BJ (cell line): ENCODE measurements at regions not wholly inside any gene's neighbourhood (a gene's known extent, or its start where the extent isn't known, plus 50 kb on each side); places are given as distances from the start of the nearest gene placed in this dataset.

ENCODE experiments used
- CTCF ChIA-PET: fragments of 350-600 bp; formaldehyde crosslinking; extraction: SDS; loops from one replicate; lab custom pipeline; 2021; ENCODE audit warnings: antibody characterized with exemption, inconsistent platforms; lab: Yijun Ruan, JAX
- POLR2A ChIA-PET: fragments of 300-600 bp; sonication (Branson Sonifier 250); formaldehyde crosslinking; extraction: SDS; loops from one replicate; lab custom pipeline; 2021; ENCODE audit warnings: antibody characterized with exemption; lab: Charles Lee
- DNase-seq: peaks from one replicate; pipeline ENCODE4 v3.0.0-alpha.2; 2011; ENCODE audit warnings: low read depth
- H3K27me3 ChIP-seq: 2 replicates; pipeline ENCODE4 v1.6.0; 2011; ENCODE audit warnings: low read length; ENCODE audit not compliant: control insufficient read depth, insufficient read depth
- H3K36me3 ChIP-seq: 2 replicates; pipeline ENCODE4 v1.5.1; 2011; ENCODE audit warnings: low read length; ENCODE audit not compliant: control insufficient read depth, insufficient read depth
- H3K4me3 ChIP-seq: 2 replicates; pipeline ENCODE4 v1.5.1; 2011; ENCODE audit warnings: low read depth, mild to moderate bottlenecking, control low read depth, low read length
- TF ChIP-seq, protein P1 (sequence below): IDR thresholded peaks from 2 replicates; pipeline ENCODE4 v1.5.1; 2011; ENCODE audit warnings: low read depth, mild to moderate bottlenecking, control low read depth, inconsistent platforms, low read length, moderate library complexity; ENCODE audit not compliant: insufficient read depth

DNA sequence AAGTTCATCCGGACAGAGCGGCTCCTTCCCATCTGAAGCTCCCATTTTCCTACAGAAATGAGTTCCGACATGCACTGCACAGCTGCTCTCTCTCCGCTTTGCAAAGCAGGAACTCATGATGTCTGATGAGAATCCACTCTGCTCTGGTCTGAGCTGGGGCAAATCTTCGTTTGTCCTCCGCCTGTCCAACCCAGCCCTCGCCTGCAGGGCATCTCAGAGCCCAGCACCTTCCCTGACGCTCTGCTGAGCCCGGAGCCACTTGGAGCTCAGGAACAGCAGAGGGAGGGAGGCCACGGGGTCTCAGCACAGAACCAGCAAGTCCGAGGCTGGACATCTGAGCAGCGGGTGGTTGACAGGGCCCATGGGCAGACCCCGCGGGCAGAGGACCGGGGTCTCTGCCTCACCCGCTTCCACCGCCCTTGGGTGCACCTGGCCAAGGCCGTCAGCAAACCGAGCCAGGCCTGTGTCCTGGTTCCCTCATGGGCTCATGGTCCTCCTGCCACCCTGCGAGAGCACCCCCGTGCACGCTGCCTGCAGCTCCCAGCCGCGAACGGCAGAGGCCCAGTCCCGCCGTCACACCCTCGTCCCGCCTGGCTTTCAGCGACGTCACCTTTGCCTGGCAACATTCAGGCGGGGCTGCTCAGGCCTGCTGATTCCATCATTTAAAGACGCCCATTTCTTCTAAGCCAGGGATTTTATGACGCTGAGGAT is 78.5 kb upstream of the BHLHE23 start:
- POLR2A ChIA-PET: no interaction called here
- TF ChIP-seq, protein P1, sequence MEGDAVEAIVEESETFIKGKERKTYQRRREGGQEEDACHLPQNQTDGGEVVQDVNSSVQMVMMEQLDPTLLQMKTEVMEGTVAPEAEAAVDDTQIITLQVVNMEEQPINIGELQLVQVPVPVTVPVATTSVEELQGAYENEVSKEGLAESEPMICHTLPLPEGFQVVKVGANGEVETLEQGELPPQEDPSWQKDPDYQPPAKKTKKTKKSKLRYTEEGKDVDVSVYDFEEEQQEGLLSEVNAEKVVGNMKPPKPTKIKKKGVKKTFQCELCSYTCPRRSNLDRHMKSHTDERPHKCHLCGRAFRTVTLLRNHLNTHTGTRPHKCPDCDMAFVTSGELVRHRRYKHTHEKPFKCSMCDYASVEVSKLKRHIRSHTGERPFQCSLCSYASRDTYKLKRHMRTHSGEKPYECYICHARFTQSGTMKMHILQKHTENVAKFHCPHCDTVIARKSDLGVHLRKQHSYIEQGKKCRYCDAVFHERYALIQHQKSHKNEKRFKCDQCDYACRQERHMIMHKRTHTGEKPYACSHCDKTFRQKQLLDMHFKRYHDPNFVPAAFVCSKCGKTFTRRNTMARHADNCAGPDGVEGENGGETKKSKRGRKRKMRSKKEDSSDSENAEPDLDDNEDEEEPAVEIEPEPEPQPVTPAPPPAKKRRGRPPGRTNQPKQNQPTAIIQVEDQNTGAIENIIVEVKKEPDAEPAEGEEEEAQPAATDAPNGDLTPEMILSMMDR: no peak
- Histone ChIP-seq H3K36me3 (no peaks in the 10 kb centered on the region), H3K27me3 (no peaks in the 10 kb centered on the region), H3K4me3 (no peak overlapping the region)
- CTCF ChIA-PET: interaction anchor here (1.0 to 1.7 kb wide), 2 partner anchors 14 to 98 kb away, joined by 3 read pairs; no protein-coding TSS in a partner anchor
- no peak for DNase-seq

DNA sequence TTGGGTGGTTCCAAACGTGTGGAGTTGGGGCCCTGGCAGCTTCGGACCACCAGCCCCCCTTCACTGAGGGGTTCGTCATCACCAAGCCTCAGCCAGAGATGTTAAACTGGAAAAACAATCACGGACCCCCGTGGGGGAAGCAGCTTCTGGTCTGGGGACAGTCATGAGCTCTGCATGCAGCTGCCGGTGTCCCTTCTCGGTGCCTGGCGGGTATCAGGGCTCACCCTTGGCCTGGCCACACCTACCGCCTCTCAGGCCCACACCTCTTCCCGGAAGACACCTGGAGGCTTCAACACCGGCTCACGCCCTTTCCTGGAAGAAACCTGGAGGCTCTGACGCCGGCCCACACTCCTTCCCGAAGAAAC is 77.8 kb upstream of the BHLHE23 start:
- DNase-seq: no peak
- ChIA-PET POLR2A (no interaction called here), CTCF (interaction anchor here (1.0 to 1.7 kb wide), 2 partner anchors 13 to 99 kb away, joined by 3 read pairs; no protein-coding TSS in a partner anchor)
- Histone ChIP-seq H3K4me3 (no peak overlapping the region), H3K36me3 (no peaks in the 10 kb centered on the region), H3K27me3 (no peaks in the 10 kb centered on the region)
- TF ChIP-seq, protein P1: no peak

GRCh38 chr20:63083831-63084562 is 77.2 kb upstream of the BHLHE23 start:
- POLR2A ChIA-PET: no interaction called here
- TF ChIP-seq, protein P1: no peak
- Histone ChIP-seq H3K27me3 (no peaks in the 10 kb centered on the region), H3K4me3 (no peak overlapping the region), H3K36me3 (no peaks in the 10 kb centered on the region)
- DNase-seq: no peak
- CTCF ChIA-PET: interaction anchor here (1.7 kb wide), 1 partner anchor 13 kb away, joined by 3 read pairs; no protein-coding TSS in a partner anchor

DNA sequence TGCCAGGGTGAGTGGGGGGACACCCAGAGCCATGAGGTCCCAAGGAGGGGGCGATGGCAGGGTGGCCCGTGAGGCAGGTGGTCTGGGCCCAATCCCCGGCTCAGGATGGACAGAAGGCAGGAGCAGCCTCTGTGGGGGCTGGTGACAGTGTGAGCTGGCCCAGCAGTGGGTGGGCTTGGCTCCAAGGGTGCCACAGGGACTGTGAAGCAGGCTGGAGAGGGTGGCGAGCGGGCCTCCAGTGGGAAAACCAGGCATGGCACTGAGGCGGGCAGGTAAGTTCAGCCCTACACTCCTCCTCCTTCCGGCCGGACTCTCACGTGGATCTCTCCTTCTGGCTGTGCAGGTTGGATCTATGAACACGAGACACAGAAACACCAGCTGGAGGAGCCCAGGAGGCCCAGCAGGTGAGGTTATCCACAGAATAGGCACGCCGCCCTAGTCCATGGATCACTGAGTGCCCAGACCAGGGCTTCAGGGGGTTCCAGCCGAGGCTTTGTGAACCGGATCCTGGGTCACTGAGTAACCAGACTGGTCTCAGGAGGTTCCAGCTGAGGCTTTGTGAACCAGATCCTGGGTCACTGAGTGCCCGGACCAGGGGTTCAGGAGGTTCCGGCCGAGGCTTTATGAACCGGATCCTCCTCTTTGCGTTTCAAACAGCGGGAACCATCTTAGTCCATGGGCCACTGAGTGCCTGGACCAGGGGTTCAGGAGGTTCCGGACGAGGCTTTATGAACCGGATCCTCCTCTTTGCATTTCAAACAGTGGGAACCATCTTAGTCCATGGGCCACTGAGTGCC is 76.4 kb upstream of the BHLHE23 start:
- no peak for DNase-seq
- Histone ChIP-seq H3K4me3 (no peak overlapping the region), H3K36me3 (no peaks in the 10 kb centered on the region), H3K27me3 (no peaks in the 10 kb centered on the region)
- TF ChIP-seq, protein P1: no peak
- ChIA-PET POLR2A (no interaction called here), CTCF (no interaction called here)
